GM12878 (cell line): ENCODE measurements at regions not wholly inside any gene's neighbourhood (a gene's known extent, or its start where the extent isn't known, plus 50 kb on each side); places are given as distances from the start of the nearest gene placed in this dataset.

Source experiments
- ATAC-seq: fragments of 200-7000 bp; cut with Tn5 transposase; 3 replicates; pipeline ENCODE4 v1.9.1; 2020; ENCODE audit warnings: mild to moderate bottlenecking, moderate library complexity
- BruUV-seq: library from RNA; stranded (reverse); fragments of 400-500 nt; replicated peaks from 2 replicates; lab custom pipeline; 2021; lab: Mats Ljungman, UMichigan
- CTCF ChIA-PET: fragments of 300-600 bp; sonication (Branson Sonifier 250); formaldehyde crosslinking; extraction: SDS; loops from one replicate; lab custom pipeline; 2021; ENCODE audit warnings: inconsistent platforms; lab: Yijun Ruan, JAX
- POLR2A ChIA-PET: fragments of 350-600 bp; formaldehyde crosslinking; extraction: SDS; loops from one replicate; lab custom pipeline; 2021; ENCODE audit warnings: inconsistent platforms; lab: Charles Lee
- RAD21 ChIA-PET: fragments of 300-600 bp; sonication (Branson Sonifier 250); formaldehyde crosslinking; loops from one replicate; lab custom pipeline; 2023; ENCODE audit warnings: antibody characterized with exemption; ENCODE audit not compliant: unreplicated experiment; lab: Charles Lee
- SMC1A ChIA-PET: fragments of 300-600 bp; sonication (Branson Sonifier 250); formaldehyde crosslinking; loops from one replicate; lab custom pipeline; 2023; ENCODE audit not compliant: unreplicated experiment, uncharacterized antibody; lab: Charles Lee
- DNase-seq: peaks from one replicate; pipeline ENCODE4 v3.0.0-alpha.2; 2011; ENCODE audit warnings: low read depth, low spot score
- FAIRE-seq: peaks from 3 replicates; lab custom pipeline; 2011; peaks lifted over from hg19 to GRCh38; lab: Jason Lieb, UNC
- H2AFZ ChIP-seq: 2 replicates; pipeline ENCODE4 v1.6.0; 2011; ENCODE audit warnings: low read depth, low read length, control low read depth; ENCODE audit not compliant: control insufficient read depth
- H3K27ac ChIP-seq: 2 replicates; pipeline ENCODE4 v1.5.1; 2011; ENCODE audit warnings: control low read depth; ENCODE audit not compliant: control insufficient read depth, insufficient read depth
- H3K27me3 ChIP-seq, 2 experiments: replicated peaks in 1 of 2; 2 replicates each; pipeline versions ENCODE4 v1.6.0 to v1.6.1; 2011; ENCODE audit warnings: low read length in 1 of 2; ENCODE audit not compliant: control insufficient read depth in 2 of 2, insufficient read depth in 2 of 2
- H3K36me3 ChIP-seq, 2 experiments: 2 replicates each; pipeline ENCODE4 v1.5.1; 2011; ENCODE audit warnings: low read length in 1 of 2; ENCODE audit not compliant: control insufficient read depth in 2 of 2, insufficient read depth in 2 of 2
- H3K4me1 ChIP-seq: 2 replicates; pipeline ENCODE4 v1.6.1; 2011; ENCODE audit warnings: mild to moderate bottlenecking, low read length, moderate library complexity, mixed read lengths; ENCODE audit not compliant: control insufficient read depth, insufficient read depth
- H3K4me2 ChIP-seq: 2 replicates; pipeline ENCODE4 v1.6.0; 2011; ENCODE audit warnings: control low read depth; ENCODE audit not compliant: control insufficient read depth, insufficient read depth
- H3K4me3 ChIP-seq: fragments of 200-600 bp; sonication (generic); 2 replicates; pipeline ENCODE4 v1.5.1; 2016
- H3K79me2 ChIP-seq: 2 replicates; pipeline ENCODE4 v1.6.0; 2011; ENCODE audit warnings: low read length; ENCODE audit not compliant: control insufficient read depth, insufficient read depth
- H3K9ac ChIP-seq: 2 replicates; pipeline ENCODE4 v1.8.0; 2011; ENCODE audit warnings: low read length, control low read depth, mixed read lengths; ENCODE audit not compliant: control insufficient read depth, insufficient read depth
- H3K9me3 ChIP-seq: replicated peaks from 3 replicates; pipeline ENCODE4 v1.5.1; 2011; ENCODE audit warnings: mild to moderate bottlenecking, low read length; ENCODE audit not compliant: control insufficient read depth, insufficient read depth
- H4K20me1 ChIP-seq: 2 replicates; pipeline ENCODE4 v1.6.0; 2011; ENCODE audit not compliant: control insufficient read depth, insufficient read depth
- GABPA ChIP-seq: IDR thresholded peaks from 2 replicates; pipeline ENCODE4 v1.6.1; 2014; ENCODE audit warnings: antibody characterized with exemption, low read depth, mild to moderate bottlenecking, inconsistent platforms
- IKZF2 ChIP-seq, 2 experiments: fragments of 450-650 bp; IDR thresholded peaks; 2 replicates each; pipeline ENCODE4 v1.6.1; 2017; ENCODE audit warnings: mild to moderate bottlenecking in 2 of 2, moderate library complexity in 2 of 2
- POU2F2 ChIP-seq: IDR thresholded peaks from 3 replicates; pipeline ENCODE4 v1.6.1; 2011; ENCODE audit warnings: low read depth, mild to moderate bottlenecking, low read length, borderline replicate concordance
- RB1 ChIP-seq: fragments of 450-650 bp; formaldehyde crosslinking; IDR thresholded peaks from 2 replicates; pipeline ENCODE4 v1.6.1; 2017; ENCODE audit warnings: mild to moderate bottlenecking, borderline replicate concordance
- RELB ChIP-seq: fragments of 450-650 bp; IDR thresholded peaks from 2 replicates; pipeline ENCODE4 v1.6.1; 2017; ENCODE audit warnings: low read depth, mild to moderate bottlenecking, moderate library complexity
- SIN3A ChIP-seq: IDR thresholded peaks from 2 replicates; pipeline ENCODE4 v1.6.1; 2012; ENCODE audit warnings: low read depth, low read length, improper control_type of control experiment
- SREBF2 ChIP-seq: IDR thresholded peaks from 2 replicates; pipeline ENCODE4 v1.6.1; 2012; ENCODE audit warnings: mild to moderate bottlenecking, low read length
- TBL1XR1 ChIP-seq: IDR thresholded peaks from 2 replicates; pipeline ENCODE4 v1.6.1; 2012; ENCODE audit warnings: low read depth, low read length, improper control_type of control experiment
- TCF7 ChIP-seq: IDR thresholded peaks from 2 replicates; pipeline ENCODE4 v1.6.1; 2014; ENCODE audit warnings: antibody characterized with exemption, borderline replicate concordance
- ZBED1 ChIP-seq: IDR thresholded peaks from 2 replicates; pipeline ENCODE4 v1.6.1; 2016; ENCODE audit warnings: borderline replicate concordance
- ZBTB40 ChIP-seq: fragments of 450-650 bp; IDR thresholded peaks from 2 replicates; pipeline ENCODE4 v1.6.1; 2016; ENCODE audit warnings: mild to moderate bottlenecking, moderate library complexity, borderline replicate concordance
- ZNF384 ChIP-seq: IDR thresholded peaks from 2 replicates; pipeline ENCODE4 v1.6.1; 2012; ENCODE audit warnings: low read depth, mild to moderate bottlenecking, low read length, improper control_type of control experiment, borderline replicate concordance
- ZSCAN29 ChIP-seq: fragments of 450-650 bp; IDR thresholded peaks from 2 replicates; pipeline ENCODE4 v1.6.1; 2017; ENCODE audit warnings: mild to moderate bottlenecking, moderate library complexity
- WGBS: methylation state at CpG from one replicate; pipeline ENCODE4 v1.1.6; 2016; ENCODE audit warnings: low lambda C conversion rate; ENCODE audit not compliant: insufficient replicate concordance, insufficient coverage; ENCODE audit errors: missing lambda C conversion rate; 5-methylcytosine and 5-hydroxymethylcytosine counted together
- in situ Hi-C: fragments of 300-500 bp; cut with MboI; formaldehyde crosslinking; loops from 9 replicates; pipeline ENCODE4 v1.14.3; 2018; ENCODE audit warnings: mixed read lengths
- intact Hi-C: fragments of 100-400 bp; cut with micrococcal nuclease; formaldehyde crosslinking; loops from one replicate; pipeline ENCODE4 v1.14.2; 2022; ENCODE audit not compliant: unreplicated experiment
- TF ChIP-seq, protein P1 (sequence below): IDR thresholded peaks from 2 replicates; pipeline ENCODE4 v1.6.1; 2011; ENCODE audit warnings: borderline replicate concordance, low read depth, mild to moderate bottlenecking, moderate library complexity, low read length; ENCODE audit not compliant: insufficient read depth, poor library complexity, severe bottlenecking

- TF ChIP-seq RELB (no peak), IKZF2 (IDR thresholded peaks at IDR 0.05) (no peak), ZSCAN29 (no peak), SIN3A (no peak), SREBF2 (no peak)
- TF ChIP-seq, protein P1, sequence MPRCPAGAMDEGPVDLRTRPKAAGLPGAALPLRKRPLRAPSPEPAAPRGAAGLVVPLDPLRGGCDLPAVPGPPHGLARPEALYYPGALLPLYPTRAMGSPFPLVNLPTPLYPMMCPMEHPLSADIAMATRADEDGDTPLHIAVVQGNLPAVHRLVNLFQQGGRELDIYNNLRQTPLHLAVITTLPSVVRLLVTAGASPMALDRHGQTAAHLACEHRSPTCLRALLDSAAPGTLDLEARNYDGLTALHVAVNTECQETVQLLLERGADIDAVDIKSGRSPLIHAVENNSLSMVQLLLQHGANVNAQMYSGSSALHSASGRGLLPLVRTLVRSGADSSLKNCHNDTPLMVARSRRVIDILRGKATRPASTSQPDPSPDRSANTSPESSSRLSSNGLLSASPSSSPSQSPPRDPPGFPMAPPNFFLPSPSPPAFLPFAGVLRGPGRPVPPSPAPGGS = no peak
Observed at GRCh38 chr22:48476577-48476976, 1351.1 kb downstream of the BRD1 start (continued).

DNA sequence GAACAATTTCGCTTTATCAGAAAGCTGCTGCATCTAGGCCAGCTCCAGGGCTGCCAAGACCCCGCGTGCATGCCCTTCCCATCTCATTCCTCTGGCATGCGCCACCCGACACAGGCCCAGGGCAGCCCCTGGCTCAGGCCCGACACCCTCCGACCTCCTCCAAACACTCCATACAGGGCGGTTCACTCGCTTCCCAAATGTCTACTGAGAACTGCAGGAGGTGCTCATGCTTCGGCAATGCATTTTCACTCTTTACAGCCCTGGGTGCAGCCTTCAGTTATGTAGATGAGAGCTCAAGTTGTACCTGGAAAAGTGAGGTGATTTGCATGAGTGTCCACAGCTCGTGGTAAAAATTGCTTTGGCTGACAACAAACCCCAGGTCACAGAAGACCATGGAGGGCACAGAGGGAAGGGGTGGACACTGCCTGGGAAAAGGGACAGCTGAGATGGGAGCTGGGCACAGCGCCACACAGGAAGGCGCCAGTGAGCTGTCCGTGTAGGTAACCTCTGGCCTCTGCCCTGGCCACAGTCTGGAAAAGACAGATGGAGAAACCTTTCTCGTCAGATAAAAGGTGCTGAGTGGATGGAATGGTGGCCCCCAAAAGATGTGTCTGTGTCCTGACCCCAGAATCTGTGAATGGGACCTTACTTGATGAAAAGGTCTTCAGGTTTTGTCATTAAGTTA, 1351.9 kb downstream of the BRD1 start:
- H3K4me1 ChIP-seq = no peaks in the 10 kb centered on the region
- in situ Hi-C loops = loop anchor here (25.0 kb wide), 1 partner anchor 1914 kb away; no protein-coding TSS in a partner anchor
- ChIA-PET SMC1A (no interaction called here), POLR2A (no interaction called here), RAD21 (no interaction called here), CTCF (no interaction called here)
- FAIRE-seq (no peak), DNase-seq (no peak), ATAC-seq (no peak)
- no peaks in the 10 kb centered on the region for H3K79me2 ChIP-seq
- H3K27me3 ChIP-seq = no peaks in the 10 kb centered on the region
- no TSS peak for BruUV-seq
- H3K9me3 ChIP-seq = no peaks in the 10 kb centered on the region; the same call in 2 of the 3 replicates
- no peak overlapping the region for H2AFZ ChIP-seq
- H3K4me3 ChIP-seq = no peak overlapping the region
- H4K20me1 ChIP-seq = no peaks in the 10 kb centered on the region
- H3K36me3 ChIP-seq = no peaks in the 10 kb centered on the region
- WGBS = 46% methylated on average over 15 of the region's 15 CpGs
- intact Hi-C loops = no loop called here
- no peak overlapping the region for H3K9ac ChIP-seq
- no peak overlapping the region for H3K27ac ChIP-seq
- H3K4me2 ChIP-seq = no peak overlapping the region
- TF ChIP-seq TBL1XR1 = no peak
- no peak for TF ChIP-seq RELB
- no peak for TF ChIP-seq POU2F2
- no peak for TF ChIP-seq GABPA
- no peak for TF ChIP-seq RB1
- TF ChIP-seq ZBTB40 = no peak
- TF ChIP-seq TCF7 = no peak
- no peak for TF ChIP-seq ZNF384
- TF ChIP-seq ZBED1 = no peak
